HUES64 (cell line): ENCODE measurements at regions not wholly inside any gene's neighbourhood (a gene's known extent, or its start where the extent isn't known, plus 50 kb on each side); places are given as distances from the start of the nearest gene placed in this dataset.

Experiments used
- H3K27ac ChIP-seq: 2 replicates; pipeline ENCODE4 v1.7.0; 2013; ENCODE audit warnings: low read depth, low read length, inconsistent platforms
- H3K27me3 ChIP-seq: 2 replicates; pipeline ENCODE4 v1.6.1; 2013; ENCODE audit warnings: mild to moderate bottlenecking, low read length; ENCODE audit not compliant: insufficient read depth
- H3K36me3 ChIP-seq: 2 replicates; pipeline ENCODE4 v1.6.1; 2013; ENCODE audit warnings: mild to moderate bottlenecking, low read length; ENCODE audit not compliant: insufficient read depth
- H3K4me1 ChIP-seq: 2 replicates; pipeline ENCODE4 v1.6.1; 2013; ENCODE audit warnings: mild to moderate bottlenecking, low read length, moderate library complexity; ENCODE audit not compliant: insufficient read depth
- H3K4me3 ChIP-seq: 2 replicates; pipeline ENCODE4 v1.5.1; 2013; ENCODE audit warnings: mild to moderate bottlenecking, low read length, moderate library complexity
- H3K9ac ChIP-seq: 2 replicates; pipeline ENCODE4 v1.6.1; 2013; ENCODE audit warnings: mild to moderate bottlenecking, low read depth, low read length
- H3K9me3 ChIP-seq: 2 replicates; pipeline ENCODE4 v1.6.1; 2013; ENCODE audit warnings: low read depth, low read length; ENCODE audit not compliant: insufficient read depth
- WGBS: fragments of 150-250, 120-280 bp; methylation state at CpG from one replicate; pipeline ENCODE4 v1.1.7; 2013; ENCODE audit warnings: missing lambda C conversion rate; 5-methylcytosine and 5-hydroxymethylcytosine counted together

DNA sequence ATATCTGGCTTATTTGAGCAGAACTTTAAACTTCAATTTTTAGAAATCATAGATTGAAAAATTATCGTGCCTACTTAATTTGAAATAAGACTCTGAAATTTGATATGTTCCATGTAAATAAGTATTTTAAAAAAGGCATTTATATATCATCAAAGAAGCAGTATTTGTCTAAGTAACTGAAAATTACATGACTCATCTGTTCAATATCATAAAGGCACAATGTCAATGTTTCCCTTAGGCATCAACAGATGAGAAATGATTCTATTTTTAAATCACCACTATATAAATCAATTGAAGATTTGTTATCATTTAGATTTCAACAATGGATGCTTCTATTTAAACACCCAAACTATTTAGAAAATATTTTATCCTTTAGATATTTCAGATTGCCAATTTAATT lies 142.9 kb upstream of the POU5F2 start:
- H3K4me3 ChIP-seq, result no peak overlapping the region
- no CpG with 5 or more reads among the region's 1 CpG for WGBS
- H3K27ac ChIP-seq, result no peak overlapping the region

DNA sequence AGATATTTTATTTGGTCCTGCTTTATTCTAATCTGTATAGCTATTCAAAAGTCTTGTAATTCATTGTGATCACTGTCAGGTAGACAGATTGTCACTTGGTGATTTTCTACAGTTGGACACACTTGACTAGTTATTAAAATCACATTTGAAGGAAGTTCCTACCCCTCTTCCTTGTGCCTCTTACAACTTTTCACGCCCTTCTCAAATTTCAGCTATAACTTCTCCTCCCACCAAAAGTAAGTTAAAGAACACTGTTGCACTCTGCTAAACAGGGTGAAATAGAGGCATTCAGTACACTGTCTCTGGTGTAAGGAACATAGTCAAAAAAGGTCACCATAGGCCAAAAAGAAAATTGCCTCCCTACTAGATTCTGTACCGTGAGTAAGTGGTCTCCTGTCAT lies 142.1 kb upstream of the POU5F2 start:
- no peaks in the 10 kb centered on the region for H3K27me3 ChIP-seq
- WGBS, result 93% methylated on average over 2 of the region's 2 CpGs
- no peaks in the 10 kb centered on the region for H3K9me3 ChIP-seq
- no peak overlapping the region for H3K9ac ChIP-seq
- H3K4me1 ChIP-seq, result peaks cover 4% of the 10 kb centered on the region; the same call in 1 of the 2 replicates
- H3K27ac ChIP-seq, result no peak overlapping the region
- H3K4me3 ChIP-seq, result no peak overlapping the region
- no peaks in the 10 kb centered on the region for H3K36me3 ChIP-seq

More for the DNA sequence above, 142.9 kb upstream of the POU5F2 start:
- no peak overlapping the region for H3K9ac ChIP-seq
- no peaks in the 10 kb centered on the region for H3K9me3 ChIP-seq
- H3K4me1 ChIP-seq, result peaks cover 4% of the 10 kb centered on the region; the same call in 1 of the 2 replicates
- no peaks in the 10 kb centered on the region for H3K36me3 ChIP-seq
- H3K27me3 ChIP-seq, result no peaks in the 10 kb centered on the region

DNA sequence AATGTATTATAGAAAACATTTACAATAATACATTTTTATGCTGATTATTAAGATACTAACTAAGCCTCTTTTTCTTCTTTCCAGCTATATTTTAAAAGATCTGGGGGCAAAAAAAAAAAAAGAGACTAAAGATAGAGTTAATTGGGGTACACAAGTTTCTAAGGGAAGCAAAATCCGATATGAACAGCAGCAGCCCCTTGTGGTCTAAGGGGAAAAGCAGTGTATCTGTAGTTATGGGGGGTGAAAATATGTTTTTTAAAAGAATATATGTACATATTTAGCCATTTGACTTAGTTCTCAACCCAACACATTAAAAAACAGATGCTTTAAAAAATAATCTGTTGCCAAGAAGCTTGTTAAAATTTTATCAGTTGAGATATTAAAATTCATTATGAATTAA lies 134.3 kb upstream of the POU5F2 start:
- Histone ChIP-seq H3K9me3 (no peaks in the 10 kb centered on the region), H3K36me3 (no peaks in the 10 kb centered on the region), H3K4me1 (peaks cover 9% of the 10 kb centered on the region; the same call in 1 of the 2 replicates), H3K4me3 (no peak overlapping the region), H3K27me3 (no peaks in the 10 kb centered on the region), H3K27ac (no peak overlapping the region), H3K9ac (no peak overlapping the region)
- 97% methylated on average over 1 of the region's 1 CpG for WGBS

DNA sequence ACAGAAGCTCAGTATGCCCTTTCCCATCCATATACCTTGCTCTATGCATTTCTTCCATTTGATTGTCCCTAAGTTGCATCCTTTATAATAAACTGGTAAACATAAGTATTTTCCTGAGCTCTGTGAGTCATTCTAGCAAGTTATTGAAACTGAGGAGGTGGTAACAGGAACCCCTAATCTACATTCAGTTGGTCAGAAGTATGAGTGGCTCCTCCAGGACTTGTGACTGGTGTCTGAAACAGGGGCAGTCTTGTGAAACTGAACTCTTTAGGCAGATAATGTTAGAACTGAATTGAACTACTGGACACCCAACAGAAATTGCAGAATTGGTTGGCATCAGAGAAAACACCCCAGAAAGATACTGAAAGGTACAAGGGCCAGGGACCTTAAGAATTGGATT lies 133.1 kb upstream of the POU5F2 start:
- Histone ChIP-seq H3K4me1 (peaks cover 9% of the 10 kb centered on the region; the same call in 1 of the 2 replicates), H3K27me3 (no peaks in the 10 kb centered on the region), H3K36me3 (no peaks in the 10 kb centered on the region), H3K27ac (no peak overlapping the region), H3K9me3 (no peaks in the 10 kb centered on the region), H3K4me3 (no peak overlapping the region), H3K9ac (no peak overlapping the region)

DNA sequence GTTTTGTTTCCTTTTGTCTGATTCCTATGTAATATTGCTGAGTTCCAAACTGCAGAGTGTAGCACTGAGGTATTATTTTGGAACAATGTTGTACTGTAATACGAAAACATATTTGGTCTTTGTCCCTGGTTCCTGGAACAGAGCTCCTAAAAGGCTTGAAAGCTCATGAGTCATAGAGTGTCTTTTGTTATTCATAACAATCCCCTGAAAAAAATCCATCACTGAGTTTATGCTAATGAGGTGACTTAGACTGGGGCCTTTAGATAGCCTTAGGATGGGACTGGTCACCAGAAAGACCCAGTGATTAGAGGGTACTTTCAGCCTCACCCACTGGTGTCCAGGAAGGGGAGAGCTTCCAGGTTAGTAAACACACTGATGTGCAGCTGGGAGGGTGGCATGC lies 132.7 kb upstream of the POU5F2 start:
- H3K27me3 ChIP-seq, result no peaks in the 10 kb centered on the region
- H3K9ac ChIP-seq, result no peak overlapping the region
- no peak overlapping the region for H3K27ac ChIP-seq
- H3K4me3 ChIP-seq, result no peak overlapping the region
- 83% methylated on average over 1 of the region's 1 CpG for WGBS
- H3K9me3 ChIP-seq, result no peaks in the 10 kb centered on the region
- peaks cover 9% of the 10 kb centered on the region; the same call in 1 of the 2 replicates for H3K4me1 ChIP-seq
- H3K36me3 ChIP-seq, result no peaks in the 10 kb centered on the region

DNA sequence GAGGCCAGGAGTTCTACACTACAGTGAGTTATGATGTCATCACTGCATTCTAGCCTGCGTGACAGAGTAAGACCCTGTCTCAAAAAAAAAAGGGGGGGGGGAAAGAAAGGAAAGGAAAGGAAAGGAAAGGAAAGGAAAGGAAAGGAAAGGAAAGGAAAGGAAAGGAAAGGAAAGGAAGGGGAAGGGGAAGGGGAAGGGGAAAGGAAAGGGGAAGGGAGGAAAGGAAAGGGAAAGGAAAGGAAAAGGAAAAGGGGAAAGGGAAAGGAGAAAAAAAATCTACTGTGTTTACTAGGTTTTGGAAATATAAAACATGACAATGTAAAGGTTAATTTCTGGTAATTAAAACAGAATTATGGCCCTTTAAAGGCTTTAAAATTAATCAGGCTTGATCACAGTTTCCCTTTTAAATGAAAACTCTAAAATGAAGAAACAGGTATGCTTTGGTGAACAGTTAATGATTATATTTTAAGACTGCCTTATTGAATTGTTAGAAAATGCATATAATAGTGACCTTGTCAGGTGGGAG lies 131.9 kb upstream of the POU5F2 start:
- Histone ChIP-seq H3K9me3 (no peaks in the 10 kb centered on the region), H3K9ac (no peak overlapping the region), H3K4me1 (peaks cover 9% of the 10 kb centered on the region; the same call in 1 of the 2 replicates), H3K27ac (no peak overlapping the region), H3K4me3 (no peak overlapping the region), H3K36me3 (no peaks in the 10 kb centered on the region), H3K27me3 (no peaks in the 10 kb centered on the region)
- 93% methylated on average over 1 of the region's 1 CpG for WGBS

DNA sequence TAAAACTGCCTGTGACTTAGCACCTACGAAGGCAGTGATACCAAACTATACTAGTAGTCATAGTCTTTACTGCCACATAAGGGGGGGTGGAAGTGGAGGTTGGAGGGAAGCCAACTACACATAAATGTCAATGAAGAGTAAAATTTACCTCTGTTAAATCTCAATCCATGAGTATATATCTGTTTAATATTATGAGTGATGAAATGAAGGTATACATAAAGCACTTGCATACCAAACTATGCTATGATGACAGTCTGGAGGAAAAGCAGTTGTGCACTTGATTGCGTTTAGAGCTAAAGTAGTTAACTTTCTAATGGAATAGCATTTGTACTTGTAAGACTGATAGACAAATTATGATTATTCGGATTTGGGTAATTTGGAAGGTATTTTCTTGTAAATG lies 129.2 kb upstream of the POU5F2 start:
- Histone ChIP-seq H3K9me3 (no peaks in the 10 kb centered on the region), H3K27ac (no peak overlapping the region), H3K36me3 (no peaks in the 10 kb centered on the region), H3K9ac (no peak overlapping the region), H3K4me1 (peaks cover 9% of the 10 kb centered on the region; the same call in 1 of the 2 replicates), H3K4me3 (no peak overlapping the region), H3K27me3 (no peaks in the 10 kb centered on the region)
- WGBS, result 90% methylated on average over 3 of the region's 3 CpGs

DNA sequence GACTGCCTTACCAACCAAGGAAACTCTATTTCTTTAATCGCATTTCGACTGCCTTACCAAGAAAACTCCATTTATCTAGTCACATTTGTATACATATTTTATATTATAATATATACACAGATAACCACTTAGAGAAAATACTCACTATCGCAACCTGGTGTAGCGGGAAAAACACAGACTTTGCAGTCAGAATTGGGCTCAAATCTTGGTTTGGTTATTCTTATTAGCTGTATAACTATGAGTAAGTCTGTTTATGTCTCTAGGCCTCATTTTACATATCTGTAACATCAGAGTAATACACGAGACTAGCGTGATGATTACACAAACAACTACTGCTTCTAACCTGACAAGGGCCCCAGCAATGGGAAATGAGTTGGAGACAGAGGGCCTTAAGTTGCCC lies 127.5 kb upstream of the POU5F2 start:
- no peak overlapping the region for H3K27ac ChIP-seq
- no peaks in the 10 kb centered on the region for H3K27me3 ChIP-seq
- no peaks in the 10 kb centered on the region for H3K36me3 ChIP-seq
- no peaks in the 10 kb centered on the region for H3K9me3 ChIP-seq
- no peak overlapping the region for H3K9ac ChIP-seq
- 100% methylated on average over 3 of the region's 6 CpGs for WGBS
- no peak overlapping the region for H3K4me3 ChIP-seq
- peaks cover 1% of the 10 kb centered on the region; the same call in 1 of the 2 replicates for H3K4me1 ChIP-seq

DNA sequence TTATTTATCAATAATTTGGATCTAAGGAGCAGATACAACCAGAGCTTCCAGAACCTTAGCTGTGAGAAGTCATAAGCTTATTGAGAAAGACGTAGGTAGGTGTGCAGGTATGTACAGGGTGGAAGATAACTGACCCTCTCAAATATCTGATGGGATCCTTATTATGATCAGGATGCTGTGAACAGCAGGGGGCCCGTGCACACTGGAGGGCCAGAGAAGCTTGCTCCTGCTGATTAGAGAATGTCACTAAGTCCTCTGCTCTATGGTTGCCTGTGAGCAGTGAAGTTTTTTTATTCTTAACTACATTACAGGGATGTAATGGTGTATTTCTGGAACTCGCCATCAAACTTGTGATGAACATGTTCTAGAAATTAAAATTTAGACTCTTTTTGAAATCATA lies 108.9 kb upstream of the POU5F2 start:
- WGBS, result 78% methylated on average over 2 of the region's 3 CpGs
- no peaks in the 10 kb centered on the region for H3K9me3 ChIP-seq
- no peaks in the 10 kb centered on the region for H3K27me3 ChIP-seq
- H3K9ac ChIP-seq, result no peak overlapping the region
- H3K4me1 ChIP-seq, result no peaks in the 10 kb centered on the region
- no peak overlapping the region for H3K27ac ChIP-seq
- no peak overlapping the region for H3K4me3 ChIP-seq
- H3K36me3 ChIP-seq, result no peaks in the 10 kb centered on the region

DNA sequence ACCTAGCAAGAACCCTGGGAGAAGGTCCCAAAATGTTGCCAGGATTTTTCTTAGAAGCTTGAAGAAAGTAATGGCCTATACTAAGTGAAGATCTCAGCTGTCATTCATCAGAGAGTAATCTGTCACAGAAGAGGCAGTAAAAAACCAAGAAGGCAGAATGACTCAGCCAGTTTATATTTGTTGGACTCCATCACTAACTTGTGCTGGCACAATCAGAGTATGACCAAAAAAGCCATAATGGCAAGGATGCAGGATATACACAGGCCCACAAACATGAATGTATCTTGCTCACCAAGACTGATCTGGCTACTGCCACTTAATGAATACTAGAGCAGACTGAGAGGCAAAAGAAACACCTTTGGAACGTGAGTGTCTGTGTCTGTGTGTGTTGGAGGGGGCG lies 104.0 kb upstream of the POU5F2 start:
- no peak overlapping the region for H3K4me3 ChIP-seq
- peaks cover 11% of the 10 kb centered on the region; the same call in 1 of the 2 replicates for H3K9me3 ChIP-seq
- 100% methylated on average over 1 of the region's 2 CpGs for WGBS
- H3K4me1 ChIP-seq, result no peaks in the 10 kb centered on the region
- H3K36me3 ChIP-seq, result no peaks in the 10 kb centered on the region
- no peak overlapping the region for H3K27ac ChIP-seq
- no peak overlapping the region for H3K9ac ChIP-seq
- H3K27me3 ChIP-seq, result no peaks in the 10 kb centered on the region

DNA sequence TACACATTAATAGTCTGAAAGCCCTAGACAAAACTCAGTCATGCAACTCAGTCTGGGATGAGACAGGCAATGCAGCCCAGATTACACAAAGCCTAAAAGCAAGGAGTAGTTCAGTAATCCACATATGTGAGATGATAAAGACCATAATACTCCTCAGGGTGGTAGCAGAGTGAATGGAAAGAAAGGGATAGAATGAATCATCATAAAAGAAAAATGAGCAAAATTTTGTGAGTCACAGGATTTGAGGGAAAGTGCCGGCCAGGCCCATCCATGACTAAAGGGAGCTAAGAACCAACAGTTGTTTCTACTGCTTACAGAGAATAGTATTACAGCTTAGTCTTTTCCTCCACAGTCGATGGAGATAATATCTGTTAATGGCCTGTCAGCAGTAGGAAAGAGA lies 90.0 kb upstream of the POU5F2 start:
- no peaks in the 10 kb centered on the region for H3K27me3 ChIP-seq
- 98% methylated on average over 2 of the region's 2 CpGs for WGBS
- no peak overlapping the region for H3K4me3 ChIP-seq
- H3K9me3 ChIP-seq, result no peaks in the 10 kb centered on the region
- no peak overlapping the region for H3K9ac ChIP-seq
- no peaks in the 10 kb centered on the region for H3K4me1 ChIP-seq
- no peaks in the 10 kb centered on the region for H3K36me3 ChIP-seq
- no peak overlapping the region for H3K27ac ChIP-seq

DNA sequence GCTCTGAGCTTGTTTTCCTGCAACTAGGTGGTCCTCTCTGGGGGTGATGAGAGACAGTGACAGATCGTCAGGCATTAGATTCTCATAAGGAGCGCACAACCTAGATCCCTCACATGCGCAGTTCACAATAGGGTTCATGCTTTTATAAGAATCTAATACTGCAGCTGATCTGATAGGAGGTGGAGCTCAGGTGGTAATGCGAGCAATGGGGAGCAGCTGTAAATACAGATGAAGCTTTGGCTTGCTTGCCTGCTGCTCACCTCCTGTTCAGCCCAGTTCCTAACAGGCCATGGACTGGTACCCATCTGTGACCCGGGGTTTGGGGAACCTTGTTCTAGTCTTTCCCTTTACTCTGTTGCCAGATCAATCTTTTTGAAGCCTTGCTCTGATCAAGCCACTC lies 89.5 kb upstream of the POU5F2 start:
- no peaks in the 10 kb centered on the region for H3K36me3 ChIP-seq
- no peak overlapping the region for H3K9ac ChIP-seq
- H3K9me3 ChIP-seq, result no peaks in the 10 kb centered on the region
- H3K4me1 ChIP-seq, result no peaks in the 10 kb centered on the region
- WGBS, result 93% methylated on average over 5 of the region's 5 CpGs
- no peak overlapping the region for H3K4me3 ChIP-seq
- no peak overlapping the region for H3K27ac ChIP-seq
- no peaks in the 10 kb centered on the region for H3K27me3 ChIP-seq
